ENCODE measurements at regions not wholly inside any gene's neighbourhood (a gene's known extent, or its start where the extent isn't known, plus 50 kb on each side); places are given as distances from the start of the nearest gene placed in this dataset.

DNA sequence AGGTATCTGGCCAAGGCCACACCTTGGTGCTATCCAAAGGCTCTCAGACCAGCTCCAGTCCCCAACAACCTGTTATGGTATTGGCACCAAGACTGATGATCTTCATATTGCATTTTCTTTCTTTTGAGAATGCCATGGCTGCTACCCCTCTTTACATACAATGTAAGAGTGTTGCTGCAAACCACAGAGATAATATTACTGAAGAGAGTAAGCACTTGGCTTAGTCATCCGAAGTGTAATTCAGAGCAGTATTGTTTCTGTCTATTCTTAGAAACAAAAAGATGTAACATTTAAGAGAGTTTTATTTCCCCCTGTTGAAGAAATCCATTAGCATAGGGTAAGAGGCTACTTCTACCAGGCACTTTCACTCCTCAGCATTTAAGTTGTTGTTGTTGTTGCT lies 212.5 kb downstream of the C6orf118 start (continued):
- no peak for TF ChIP-seq ELF1 (IDR thresholded peaks at IDR 0.05; ENCODE audit: borderline replicate concordance, low read depth)

DNA sequence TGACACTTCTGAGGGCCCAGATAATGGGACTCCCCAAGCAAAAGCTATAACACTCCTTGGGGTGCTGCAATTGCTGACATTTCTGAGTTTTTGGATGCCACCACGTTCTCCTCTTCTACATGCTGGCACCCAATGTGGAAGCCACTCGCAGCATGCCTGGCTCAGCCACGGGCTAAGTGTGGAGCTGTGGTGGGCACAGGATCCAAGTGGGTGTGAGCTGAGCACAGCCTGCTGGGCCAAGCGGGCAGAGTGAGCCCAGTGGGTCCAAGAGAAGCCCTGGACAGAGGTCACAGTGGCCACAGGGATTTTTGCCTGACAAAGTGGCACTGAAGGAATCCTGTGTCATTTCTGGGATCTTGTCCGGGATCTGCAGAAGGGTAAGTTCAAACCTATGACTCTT lies 213.2 kb downstream of the C6orf118 start:
- RAD21 ChIA-PET (ENCODE audit: low non-redundant PET in 1 of 2, low total read pairs in 2 of 2, uncharacterized antibody in 2 of 2, unreplicated experiment in 2 of 2): no interaction called here
- CTCF ChIA-PET: no interaction called here
- ATAC-seq (no peak), DNase-seq (ENCODE audit: low read depth, low spot score) (no peak)
- Histone ChIP-seq H3K27ac (ENCODE audit: low read depth, low read length) (no peak overlapping the region), H3K9me3 (ENCODE audit: control insufficient read depth in 1 of 2, insufficient read depth in 1 of 2, low read depth in 1 of 2, low read length in 2 of 2) (peaks cover 0 to 15% of the 10 kb centered on the region in 2 experiments; a peak in 2 of 4 replicates), H3K9me2 (ENCODE audit: insufficient read depth) (no peaks in the 10 kb centered on the region), H3K79me2 (ENCODE audit: insufficient read depth, low read length) (no peaks in the 10 kb centered on the region), H3K4me1 (ENCODE audit: control insufficient read depth in 1 of 2, insufficient read depth in 2 of 2, low read length in 2 of 2) (no peaks in the 10 kb centered on the region), H3K9ac (ENCODE audit: low read length) (no peak overlapping the region), H4K20me1 (ENCODE audit: insufficient read depth) (no peaks in the 10 kb centered on the region; the same call in 1 of the 2 replicates), H3K4me3 (replicated peaks in 1 of 2; ENCODE audit: low read depth in 1 of 2, low read length in 2 of 2) (no peak overlapping the region), H2AFZ (ENCODE audit: low read depth, low read length, poor library complexity, severe bottlenecking) (no peak overlapping the region), H3K36me3 (ENCODE audit: control insufficient read depth in 1 of 2, insufficient read depth in 2 of 2, low read length in 2 of 2) (no peaks in the 10 kb centered on the region), H3K27me3 (ENCODE audit: insufficient read depth, low read length) (no peaks in the 10 kb centered on the region), H3K4me2 (ENCODE audit: low read length) (no peak overlapping the region)
- intact Hi-C loops (cut with micrococcal nuclease): no loop called here
- BruUV-seq (replicated peaks): no TSS peak
- POLR2A ChIA-PET: no interaction called here
- no peak for TF ChIP-seq ZNF274 (IDR thresholded peaks at IDR 0.05; ENCODE audit: low read depth, low read length)
- TF ChIP-seq RAD21 (IDR thresholded peaks at IDR 0.05; ENCODE audit: low read depth): no peak
- TF ChIP-seq EZH2phosphoT487 (IDR thresholded peaks at IDR 0.05; ENCODE audit: borderline replicate concordance): no peak
- TF ChIP-seq CEBPB (IDR thresholded peaks at IDR 0.05; ENCODE audit: low read depth): no peak
- no peak for TF ChIP-seq POLR2AphosphoS5 (IDR thresholded peaks at IDR 0.05; ENCODE audit: low read depth, low read length)
- TF ChIP-seq SRF (IDR thresholded peaks at IDR 0.05; ENCODE audit: low read depth): no peak
- no peak for TF ChIP-seq CBX3 (IDR thresholded peaks at IDR 0.05; ENCODE audit: low read depth)
- TF ChIP-seq EGR1 (IDR thresholded peaks at IDR 0.05; ENCODE audit: low read depth): no peak
- no peak for TF ChIP-seq ELF1 (IDR thresholded peaks at IDR 0.05; ENCODE audit: borderline replicate concordance, low read depth)
- no peak for TF ChIP-seq JUND (IDR thresholded peaks at IDR 0.05)
- TF ChIP-seq, protein P1, sequence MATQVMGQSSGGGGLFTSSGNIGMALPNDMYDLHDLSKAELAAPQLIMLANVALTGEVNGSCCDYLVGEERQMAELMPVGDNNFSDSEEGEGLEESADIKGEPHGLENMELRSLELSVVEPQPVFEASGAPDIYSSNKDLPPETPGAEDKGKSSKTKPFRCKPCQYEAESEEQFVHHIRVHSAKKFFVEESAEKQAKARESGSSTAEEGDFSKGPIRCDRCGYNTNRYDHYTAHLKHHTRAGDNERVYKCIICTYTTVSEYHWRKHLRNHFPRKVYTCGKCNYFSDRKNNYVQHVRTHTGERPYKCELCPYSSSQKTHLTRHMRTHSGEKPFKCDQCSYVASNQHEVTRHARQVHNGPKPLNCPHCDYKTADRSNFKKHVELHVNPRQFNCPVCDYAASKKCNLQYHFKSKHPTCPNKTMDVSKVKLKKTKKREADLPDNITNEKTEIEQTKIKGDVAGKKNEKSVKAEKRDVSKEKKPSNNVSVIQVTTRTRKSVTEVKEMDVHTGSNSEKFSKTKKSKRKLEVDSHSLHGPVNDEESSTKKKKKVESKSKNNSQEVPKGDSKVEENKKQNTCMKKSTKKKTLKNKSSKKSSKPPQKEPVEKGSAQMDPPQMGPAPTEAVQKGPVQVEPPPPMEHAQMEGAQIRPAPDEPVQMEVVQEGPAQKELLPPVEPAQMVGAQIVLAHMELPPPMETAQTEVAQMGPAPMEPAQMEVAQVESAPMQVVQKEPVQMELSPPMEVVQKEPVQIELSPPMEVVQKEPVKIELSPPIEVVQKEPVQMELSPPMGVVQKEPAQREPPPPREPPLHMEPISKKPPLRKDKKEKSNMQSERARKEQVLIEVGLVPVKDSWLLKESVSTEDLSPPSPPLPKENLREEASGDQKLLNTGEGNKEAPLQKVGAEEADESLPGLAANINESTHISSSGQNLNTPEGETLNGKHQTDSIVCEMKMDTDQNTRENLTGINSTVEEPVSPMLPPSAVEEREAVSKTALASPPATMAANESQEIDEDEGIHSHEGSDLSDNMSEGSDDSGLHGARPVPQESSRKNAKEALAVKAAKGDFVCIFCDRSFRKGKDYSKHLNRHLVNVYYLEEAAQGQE (IDR thresholded peaks at IDR 0.05; ENCODE audit: low read depth): no peak
- TF ChIP-seq, protein P2, sequence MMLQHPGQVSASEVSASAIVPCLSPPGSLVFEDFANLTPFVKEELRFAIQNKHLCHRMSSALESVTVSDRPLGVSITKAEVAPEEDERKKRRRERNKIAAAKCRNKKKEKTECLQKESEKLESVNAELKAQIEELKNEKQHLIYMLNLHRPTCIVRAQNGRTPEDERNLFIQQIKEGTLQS (IDR thresholded peaks at IDR 0.05): no peak
- TF ChIP-seq SIN3A (IDR thresholded peaks at IDR 0.05; ENCODE audit: low read depth): no peak
- no peak for TF ChIP-seq YY1 (IDR thresholded peaks at IDR 0.05; ENCODE audit: extremely low read depth, insufficient replicate concordance, low read depth, low read length)
- TF ChIP-seq EZH2 (IDR thresholded peaks at IDR 0.05): no peak
- TF ChIP-seq, protein P3, sequence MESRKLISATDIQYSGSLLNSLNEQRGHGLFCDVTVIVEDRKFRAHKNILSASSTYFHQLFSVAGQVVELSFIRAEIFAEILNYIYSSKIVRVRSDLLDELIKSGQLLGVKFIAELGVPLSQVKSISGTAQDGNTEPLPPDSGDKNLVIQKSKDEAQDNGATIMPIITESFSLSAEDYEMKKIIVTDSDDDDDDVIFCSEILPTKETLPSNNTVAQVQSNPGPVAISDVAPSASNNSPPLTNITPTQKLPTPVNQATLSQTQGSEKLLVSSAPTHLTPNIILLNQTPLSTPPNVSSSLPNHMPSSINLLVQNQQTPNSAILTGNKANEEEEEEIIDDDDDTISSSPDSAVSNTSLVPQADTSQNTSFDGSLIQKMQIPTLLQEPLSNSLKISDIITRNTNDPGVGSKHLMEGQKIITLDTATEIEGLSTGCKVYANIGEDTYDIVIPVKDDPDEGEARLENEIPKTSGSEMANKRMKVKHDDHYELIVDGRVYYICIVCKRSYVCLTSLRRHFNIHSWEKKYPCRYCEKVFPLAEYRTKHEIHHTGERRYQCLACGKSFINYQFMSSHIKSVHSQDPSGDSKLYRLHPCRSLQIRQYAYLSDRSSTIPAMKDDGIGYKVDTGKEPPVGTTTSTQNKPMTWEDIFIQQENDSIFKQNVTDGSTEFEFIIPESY (IDR thresholded peaks at IDR 0.05; ENCODE audit: extremely low read depth, insufficient replicate concordance, low read length): no peak
